Progenitor cell of endocrine pancreas (in vitro differentiated cells): ENCODE measurements at regions not wholly inside any gene's neighbourhood (a gene's known extent, or its start where the extent isn't known, plus 50 kb on each side); places are given as distances from the start of the nearest gene placed in this dataset.

Source experiments
- DNase-seq: peaks from one replicate; pipeline ENCODE4 v3.0.0; 2021; ENCODE audit warnings: low spot score; ENCODE audit not compliant: unreplicated experiment
- H3K27ac Mint-ChIP-seq: 2 replicates; pipeline ENCODE4 v1.8.0; 2021; ENCODE audit warnings: mild to moderate bottlenecking, moderate library complexity, mixed read lengths
- H3K27me3 Mint-ChIP-seq: 2 replicates; pipeline ENCODE4 v1.8.0; 2021; ENCODE audit warnings: mixed read lengths
- H3K36me3 Mint-ChIP-seq: 2 replicates; pipeline ENCODE4 v1.8.0; 2022; ENCODE audit warnings: mixed read lengths; ENCODE audit not compliant: insufficient read depth
- H3K4me1 Mint-ChIP-seq: 2 replicates; pipeline ENCODE4 v1.8.0; 2021; ENCODE audit warnings: low read depth, mixed read lengths
- H3K4me3 Mint-ChIP-seq: 2 replicates; pipeline ENCODE4 v1.8.0; 2021; ENCODE audit warnings: low read depth, mild to moderate bottlenecking, moderate library complexity, mixed read lengths
- H3K9me3 Mint-ChIP-seq: 2 replicates; pipeline ENCODE4 v1.8.0; 2021; ENCODE audit warnings: low read depth, mixed read lengths
- TF ChIP-seq, protein P1 (sequence below): fragments of 200-600 bp; sonication (generic); IDR thresholded peaks from one replicate; pipeline ENCODE4 v1.5.0; 2021; ENCODE audit warnings: antibody characterized with exemption, mild to moderate bottlenecking; ENCODE audit not compliant: unreplicated experiment

DNA sequence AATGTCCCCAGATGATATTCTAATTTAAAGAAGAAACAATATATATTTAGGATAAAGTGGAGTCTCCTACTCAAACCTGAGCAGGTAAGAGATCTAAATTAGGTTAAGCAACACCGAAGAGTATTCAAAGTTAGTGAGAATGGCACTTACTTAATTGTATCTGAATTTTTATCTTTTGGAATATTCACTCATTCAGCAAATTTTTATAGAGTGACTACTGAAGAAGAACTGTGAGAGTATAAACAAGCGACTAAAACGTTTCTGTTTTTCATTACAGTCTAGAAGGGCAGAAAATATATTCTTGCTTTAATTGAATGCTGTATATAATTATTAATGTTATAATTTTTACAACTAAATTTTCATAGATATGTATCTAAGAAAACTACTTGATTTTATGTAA lies 567.7 kb upstream of the TBL1XR1 start:
- TF ChIP-seq, protein P1, sequence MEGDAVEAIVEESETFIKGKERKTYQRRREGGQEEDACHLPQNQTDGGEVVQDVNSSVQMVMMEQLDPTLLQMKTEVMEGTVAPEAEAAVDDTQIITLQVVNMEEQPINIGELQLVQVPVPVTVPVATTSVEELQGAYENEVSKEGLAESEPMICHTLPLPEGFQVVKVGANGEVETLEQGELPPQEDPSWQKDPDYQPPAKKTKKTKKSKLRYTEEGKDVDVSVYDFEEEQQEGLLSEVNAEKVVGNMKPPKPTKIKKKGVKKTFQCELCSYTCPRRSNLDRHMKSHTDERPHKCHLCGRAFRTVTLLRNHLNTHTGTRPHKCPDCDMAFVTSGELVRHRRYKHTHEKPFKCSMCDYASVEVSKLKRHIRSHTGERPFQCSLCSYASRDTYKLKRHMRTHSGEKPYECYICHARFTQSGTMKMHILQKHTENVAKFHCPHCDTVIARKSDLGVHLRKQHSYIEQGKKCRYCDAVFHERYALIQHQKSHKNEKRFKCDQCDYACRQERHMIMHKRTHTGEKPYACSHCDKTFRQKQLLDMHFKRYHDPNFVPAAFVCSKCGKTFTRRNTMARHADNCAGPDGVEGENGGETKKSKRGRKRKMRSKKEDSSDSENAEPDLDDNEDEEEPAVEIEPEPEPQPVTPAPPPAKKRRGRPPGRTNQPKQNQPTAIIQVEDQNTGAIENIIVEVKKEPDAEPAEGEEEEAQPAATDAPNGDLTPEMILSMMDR = no peak
- Mint-ChIP-seq H3K4me3 (no peak overlapping the region), H3K9me3 (peaks cover 15% of the 10 kb centered on the region), H3K27ac (no peak overlapping the region), H3K36me3 (peaks cover 2% of the 10 kb centered on the region), H3K4me1 (no peaks in the 10 kb centered on the region), H3K27me3 (no peaks in the 10 kb centered on the region)
- DNase-seq = no peak

DNA sequence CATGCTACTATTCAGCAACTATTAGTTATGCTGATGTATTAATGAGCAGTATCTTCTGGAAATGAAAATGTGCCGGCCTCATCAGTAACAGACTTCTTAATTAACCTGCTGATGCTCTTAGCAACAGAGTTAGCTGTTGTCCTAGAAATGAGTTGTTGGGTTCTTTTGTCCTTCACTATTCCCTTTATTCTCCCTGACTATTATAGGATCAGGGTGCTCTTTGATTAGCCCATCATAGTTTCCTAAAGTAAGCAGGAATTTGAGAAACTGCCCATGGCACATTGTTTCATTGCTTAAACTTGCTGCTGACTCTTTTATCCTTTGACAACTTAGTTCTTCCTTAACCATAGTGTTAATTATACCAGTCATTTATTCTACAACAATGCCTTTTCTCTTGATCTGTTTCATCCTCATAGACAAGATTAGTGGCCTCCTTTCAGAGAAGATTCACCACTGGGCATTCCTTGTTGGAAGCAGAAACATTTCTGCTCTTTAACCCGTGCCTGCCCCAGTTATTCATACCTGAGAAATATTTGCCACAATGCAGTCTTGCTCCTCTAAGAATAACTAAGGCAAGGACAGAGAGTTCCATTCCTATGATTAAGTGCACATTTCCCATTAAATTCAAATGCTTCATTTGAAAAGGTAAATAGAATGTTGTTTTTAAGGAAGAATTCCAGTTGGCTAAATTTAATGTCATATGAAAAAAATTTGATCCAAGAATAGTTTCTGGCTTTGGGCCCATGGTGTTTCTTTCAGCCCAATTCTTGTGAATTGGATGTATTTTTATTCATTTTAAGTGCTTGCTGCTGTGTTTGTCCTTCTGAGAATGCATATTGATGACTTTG lies 573.3 kb upstream of the TBL1XR1 start:
- Mint-ChIP-seq H3K27me3 (no peaks in the 10 kb centered on the region), H3K9me3 (peaks cover 11% of the 10 kb centered on the region), H3K4me3 (no peak overlapping the region), H3K36me3 (peaks cover 2% of the 10 kb centered on the region), H3K27ac (no peak overlapping the region), H3K4me1 (peaks cover 15% of the 10 kb centered on the region)
- no peak for DNase-seq
- TF ChIP-seq, protein P1 = no peak

DNA sequence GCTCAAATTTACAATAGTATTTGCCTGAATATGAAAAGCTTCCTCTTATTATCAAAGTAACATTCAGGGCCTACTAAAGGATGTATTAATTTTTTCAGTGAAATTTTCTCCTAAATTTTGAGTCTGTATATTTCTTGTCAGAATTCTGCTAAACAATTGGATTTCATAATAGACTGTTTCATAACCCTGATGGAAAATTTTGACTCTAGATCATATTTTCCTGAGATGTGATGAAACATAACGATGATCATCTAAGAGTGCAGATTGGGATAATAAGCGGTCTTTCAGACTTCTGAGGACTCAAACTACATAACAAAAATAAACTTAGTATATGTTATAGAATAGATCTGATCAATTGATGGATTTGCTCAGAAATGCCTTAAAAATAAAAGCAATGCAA lies 574.5 kb upstream of the TBL1XR1 start:
- TF ChIP-seq, protein P1 = no peak
- Mint-ChIP-seq H3K27me3 (no peaks in the 10 kb centered on the region), H3K27ac (no peak overlapping the region), H3K36me3 (peaks cover 2% of the 10 kb centered on the region), H3K4me3 (no peak overlapping the region), H3K4me1 (peaks cover 15% of the 10 kb centered on the region), H3K9me3 (peaks cover 11% of the 10 kb centered on the region)
- no peak for DNase-seq

- DNase-seq = no peak
- Mint-ChIP-seq H3K4me3 (no peak overlapping the region), H3K9me3 (peaks cover 9% of the 10 kb centered on the region), H3K27ac (no peak overlapping the region), H3K27me3 (no peaks in the 10 kb centered on the region), H3K4me1 (peaks cover 15% of the 10 kb centered on the region), H3K36me3 (peaks cover 1% of the 10 kb centered on the region)
- TF ChIP-seq, protein P1 = no peak
Measured at GRCh38 chr3:177772908-177773557, 575.8 kb upstream of the TBL1XR1 start.

- Mint-ChIP-seq H3K4me3 (no peak overlapping the region), H3K4me1 (peaks cover 15% of the 10 kb centered on the region)
- DNase-seq = no peak
Measured at GRCh38 chr3:177773717-177774116, 576.4 kb upstream of the TBL1XR1 start.

More at GRCh38 chr3:177773717-177774116, 576.4 kb upstream of the TBL1XR1 start:
- TF ChIP-seq, protein P1 = no peak
- H3K9me3 Mint-ChIP-seq = peaks cover 7% of the 10 kb centered on the region
- no peaks in the 10 kb centered on the region for H3K27me3 Mint-ChIP-seq
- no peak overlapping the region for H3K27ac Mint-ChIP-seq
- no peaks in the 10 kb centered on the region for H3K36me3 Mint-ChIP-seq
